Panc1 (cell line): ENCODE measurements at regions not wholly inside any gene's neighbourhood (a gene's known extent, or its start where the extent isn't known, plus 50 kb on each side); places are given as distances from the start of the nearest gene placed in this dataset.

Experiments used
- ATAC-seq: fragments of 200-7000 bp; cut with Tn5 transposase; 2 replicates; pipeline ENCODE4 v1.9.1; 2020; ENCODE audit warnings: mild to moderate bottlenecking, moderate library complexity
- BruUV-seq: library from RNA; stranded (reverse); fragments of 400-500 nt; replicated peaks from 2 replicates; lab custom pipeline; 2021; lab: Mats Ljungman, UMichigan
- CTCF ChIA-PET: fragments of 300-600 bp; sonication (Branson Sonifier 250); formaldehyde crosslinking; loops from one replicate; lab custom pipeline; 2022; ENCODE audit warnings: antibody characterized with exemption; lab: Charles Lee
- POLR2A ChIA-PET: fragments of 300-600 bp; sonication (Branson Sonifier 250); formaldehyde crosslinking; loops from one replicate; lab custom pipeline; 2022; ENCODE audit warnings: antibody characterized with exemption; lab: Charles Lee
- DNase-seq: peaks from one replicate; pipeline ENCODE4 v3.0.0-alpha.2; 2010; ENCODE audit warnings: low read depth, low spot score
- H3K27ac ChIP-seq: 2 replicates; pipeline ENCODE4 v1.5.1; 2011; ENCODE audit warnings: mild to moderate bottlenecking, low read length, inconsistent platforms
- H3K27me3 ChIP-seq: fragments of 200-500 bp; sonication (Bioruptor generic); 2 replicates; pipeline ENCODE4 v1.6.0; 2014; ENCODE audit warnings: low read length, inconsistent platforms; ENCODE audit not compliant: control insufficient read depth, insufficient read depth
- H3K36me3 ChIP-seq: fragments of 200-500 bp; sonication (Bioruptor generic); 2 replicates; pipeline ENCODE4 v1.5.1; 2014; ENCODE audit warnings: inconsistent platforms, mild to moderate bottlenecking, low read length, moderate library complexity; ENCODE audit not compliant: control insufficient read depth, insufficient read depth
- H3K4me1 ChIP-seq: 2 replicates; pipeline ENCODE4 v1.5.1; 2011; ENCODE audit warnings: inconsistent platforms, mild to moderate bottlenecking, low read length, moderate library complexity; ENCODE audit not compliant: control insufficient read depth, insufficient read depth
- H3K4me3 ChIP-seq, 2 experiments: 2 replicates each; pipeline ENCODE4 v1.5.1; 2011 to 2012; ENCODE audit warnings: low read depth in 2 of 2, low read length in 2 of 2, mild to moderate bottlenecking in 2 of 2, inconsistent platforms in 1 of 2, moderate library complexity in 1 of 2
- H3K9me3 ChIP-seq: fragments of 200-500 bp; sonication (Bioruptor generic); 2 replicates; pipeline ENCODE4 v1.5.1; 2014; ENCODE audit warnings: low read depth, mild to moderate bottlenecking, inconsistent platforms, low read length, moderate library complexity; ENCODE audit not compliant: control insufficient read depth, insufficient read depth
- POLR2AphosphoS5 ChIP-seq: IDR thresholded peaks from 2 replicates; pipeline ENCODE4 v1.6.1; 2012; ENCODE audit warnings: mild to moderate bottlenecking, low read depth, low read length, moderate library complexity
- SIN3A ChIP-seq: IDR thresholded peaks from 2 replicates; pipeline ENCODE4 v1.6.1; 2012; ENCODE audit warnings: low read depth, mild to moderate bottlenecking, low read length, moderate library complexity, borderline replicate concordance; ENCODE audit not compliant: insufficient read depth
- TCF7L2 ChIP-seq: IDR thresholded peaks from 2 replicates; pipeline ENCODE4 v1.6.1; 2011; ENCODE audit warnings: mild to moderate bottlenecking, low read depth, low read length, inconsistent platforms
- in situ Hi-C: cut with HindIII; loops from 2 replicates; pipeline ENCODE4 v1.10.0; 2016; ENCODE audit warnings: low sequenced_read_pairs, low pct_unique_long_range_greater_than_20kb
- intact Hi-C: fragments of 100-400 bp; cut with micrococcal nuclease; formaldehyde crosslinking; loops from one replicate; pipeline ENCODE4 v1.10.0; 2022; ENCODE audit not compliant: unreplicated experiment
- TF ChIP-seq, protein P1 (sequence below), 2 experiments: IDR thresholded peaks; 2 replicates each; pipeline ENCODE4 v1.6.1; 2011 to 2012; ENCODE audit warnings: low read depth in 2 of 2, control low read depth in 1 of 2, low read length in 1 of 2, mild to moderate bottlenecking in 1 of 2, moderate library complexity in 1 of 2; ENCODE audit not compliant: insufficient read depth in 1 of 2
- TF ChIP-seq, protein P2 (sequence below): fragments of 450-650 bp; IDR thresholded peaks from 2 replicates; pipeline ENCODE4 v1.5.1; 2017; ENCODE audit warnings: mild to moderate bottlenecking

DNA sequence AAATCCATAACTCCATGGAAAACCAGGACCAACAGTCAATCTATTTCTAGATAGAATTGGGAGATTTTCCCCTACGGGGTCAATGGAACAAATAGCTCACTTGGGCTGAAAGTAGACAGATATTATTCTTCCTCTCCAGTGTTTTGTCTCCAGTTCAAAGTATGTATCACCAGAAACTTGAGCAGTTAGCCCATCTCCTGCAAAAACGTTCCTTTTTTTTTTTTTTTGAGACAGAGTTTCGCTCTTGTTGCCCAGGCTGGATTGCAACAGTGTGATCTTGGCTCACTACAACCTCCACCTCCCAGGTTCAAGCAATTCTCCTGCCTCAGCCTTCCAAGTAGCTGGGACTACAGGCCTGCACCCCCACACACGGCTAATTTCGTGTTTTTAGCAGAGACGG lies 390.0 kb upstream of the AUTS2 start:
- TF ChIP-seq, protein P1, sequence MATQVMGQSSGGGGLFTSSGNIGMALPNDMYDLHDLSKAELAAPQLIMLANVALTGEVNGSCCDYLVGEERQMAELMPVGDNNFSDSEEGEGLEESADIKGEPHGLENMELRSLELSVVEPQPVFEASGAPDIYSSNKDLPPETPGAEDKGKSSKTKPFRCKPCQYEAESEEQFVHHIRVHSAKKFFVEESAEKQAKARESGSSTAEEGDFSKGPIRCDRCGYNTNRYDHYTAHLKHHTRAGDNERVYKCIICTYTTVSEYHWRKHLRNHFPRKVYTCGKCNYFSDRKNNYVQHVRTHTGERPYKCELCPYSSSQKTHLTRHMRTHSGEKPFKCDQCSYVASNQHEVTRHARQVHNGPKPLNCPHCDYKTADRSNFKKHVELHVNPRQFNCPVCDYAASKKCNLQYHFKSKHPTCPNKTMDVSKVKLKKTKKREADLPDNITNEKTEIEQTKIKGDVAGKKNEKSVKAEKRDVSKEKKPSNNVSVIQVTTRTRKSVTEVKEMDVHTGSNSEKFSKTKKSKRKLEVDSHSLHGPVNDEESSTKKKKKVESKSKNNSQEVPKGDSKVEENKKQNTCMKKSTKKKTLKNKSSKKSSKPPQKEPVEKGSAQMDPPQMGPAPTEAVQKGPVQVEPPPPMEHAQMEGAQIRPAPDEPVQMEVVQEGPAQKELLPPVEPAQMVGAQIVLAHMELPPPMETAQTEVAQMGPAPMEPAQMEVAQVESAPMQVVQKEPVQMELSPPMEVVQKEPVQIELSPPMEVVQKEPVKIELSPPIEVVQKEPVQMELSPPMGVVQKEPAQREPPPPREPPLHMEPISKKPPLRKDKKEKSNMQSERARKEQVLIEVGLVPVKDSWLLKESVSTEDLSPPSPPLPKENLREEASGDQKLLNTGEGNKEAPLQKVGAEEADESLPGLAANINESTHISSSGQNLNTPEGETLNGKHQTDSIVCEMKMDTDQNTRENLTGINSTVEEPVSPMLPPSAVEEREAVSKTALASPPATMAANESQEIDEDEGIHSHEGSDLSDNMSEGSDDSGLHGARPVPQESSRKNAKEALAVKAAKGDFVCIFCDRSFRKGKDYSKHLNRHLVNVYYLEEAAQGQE (IDR thresholded peaks at IDR 0.05; ENCODE audit: insufficient read depth in 1 of 2, low read depth in 2 of 2, low read length in 1 of 2), result no peak
- TF ChIP-seq, protein P2, sequence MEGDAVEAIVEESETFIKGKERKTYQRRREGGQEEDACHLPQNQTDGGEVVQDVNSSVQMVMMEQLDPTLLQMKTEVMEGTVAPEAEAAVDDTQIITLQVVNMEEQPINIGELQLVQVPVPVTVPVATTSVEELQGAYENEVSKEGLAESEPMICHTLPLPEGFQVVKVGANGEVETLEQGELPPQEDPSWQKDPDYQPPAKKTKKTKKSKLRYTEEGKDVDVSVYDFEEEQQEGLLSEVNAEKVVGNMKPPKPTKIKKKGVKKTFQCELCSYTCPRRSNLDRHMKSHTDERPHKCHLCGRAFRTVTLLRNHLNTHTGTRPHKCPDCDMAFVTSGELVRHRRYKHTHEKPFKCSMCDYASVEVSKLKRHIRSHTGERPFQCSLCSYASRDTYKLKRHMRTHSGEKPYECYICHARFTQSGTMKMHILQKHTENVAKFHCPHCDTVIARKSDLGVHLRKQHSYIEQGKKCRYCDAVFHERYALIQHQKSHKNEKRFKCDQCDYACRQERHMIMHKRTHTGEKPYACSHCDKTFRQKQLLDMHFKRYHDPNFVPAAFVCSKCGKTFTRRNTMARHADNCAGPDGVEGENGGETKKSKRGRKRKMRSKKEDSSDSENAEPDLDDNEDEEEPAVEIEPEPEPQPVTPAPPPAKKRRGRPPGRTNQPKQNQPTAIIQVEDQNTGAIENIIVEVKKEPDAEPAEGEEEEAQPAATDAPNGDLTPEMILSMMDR, result no peak
- no peak for TF ChIP-seq POLR2AphosphoS5
- no peak for TF ChIP-seq SIN3A
- TF ChIP-seq TCF7L2, result no peak
- POLR2A ChIA-PET, result interaction anchor here (0.7 kb wide), 1 partner anchor 1386 kb away, joined by 10 read pairs; no protein-coding TSS in a partner anchor
- CTCF ChIA-PET, result no interaction called here
- Histone ChIP-seq H3K4me1 (no peaks in the 10 kb centered on the region), H3K27me3 (no peaks in the 10 kb centered on the region), H3K36me3 (no peaks in the 10 kb centered on the region), H3K4me3 (no peak overlapping the region), H3K27ac (no peak overlapping the region), H3K9me3 (no peaks in the 10 kb centered on the region)
- no TSS peak for BruUV-seq
- in situ Hi-C loops, result no loop called here
- intact Hi-C loops, result no loop called here
- DNase-seq (no peak), ATAC-seq (no peak)

DNA sequence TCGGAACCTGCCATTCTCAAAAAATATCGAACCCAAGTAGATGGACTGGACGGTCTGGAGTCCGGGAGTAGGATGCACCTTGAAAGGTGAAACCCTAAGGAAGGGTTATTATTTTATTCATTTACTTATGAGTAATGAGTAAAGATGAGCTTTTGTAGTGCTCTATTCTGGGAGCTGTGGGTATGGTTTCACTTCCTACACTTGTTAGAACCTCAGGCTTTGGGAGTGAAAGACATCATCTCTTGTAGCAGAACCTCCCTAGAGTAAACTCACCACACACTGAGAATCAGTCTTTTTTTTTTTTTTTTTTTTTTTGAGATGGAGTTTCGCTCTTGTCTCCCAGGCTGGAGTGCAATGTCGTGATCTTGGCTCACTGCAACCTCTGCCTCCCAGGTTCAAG lies 389.4 kb upstream of the AUTS2 start:
- no peak for DNase-seq
- no peaks in the 10 kb centered on the region for H3K36me3 ChIP-seq
- H3K4me1 ChIP-seq, result no peaks in the 10 kb centered on the region
- in situ Hi-C loops, result no loop called here
- intact Hi-C loops, result no loop called here
- BruUV-seq, result no TSS peak
- no peaks in the 10 kb centered on the region for H3K9me3 ChIP-seq
- H3K27me3 ChIP-seq, result no peaks in the 10 kb centered on the region
- ChIA-PET CTCF (no interaction called here), POLR2A (no interaction called here)
- no peak overlapping the region for H3K4me3 ChIP-seq
- H3K27ac ChIP-seq, result no peak overlapping the region
- TF ChIP-seq, protein P1 (IDR thresholded peaks at IDR 0.05; ENCODE audit: insufficient read depth in 1 of 2, low read depth in 2 of 2, low read length in 1 of 2), result no peak
- no peak for ATAC-seq
